A673 (cell line): ENCODE measurements at regions not wholly inside any gene's neighbourhood (a gene's known extent, or its start where the extent isn't known, plus 50 kb on each side); places are given as distances from the start of the nearest gene placed in this dataset.

ENCODE experiments used
- CTCF ChIP-seq: fragments of 300-800, 200-600 bp; sonication (generic); conservative IDR thresholded peaks from 2 replicates; pipeline ENCODE4 v1.5.1; 2017; ENCODE audit warnings: low read depth, mild to moderate bottlenecking, antibody characterized with exemption, low read length, moderate library complexity, mixed read lengths
- EZH2 ChIP-seq: fragments of 200-600 bp; sonication (generic); IDR thresholded peaks from 2 replicates; pipeline ENCODE4 v1.6.1; 2017; ENCODE audit warnings: borderline replicate concordance, low read depth, mild to moderate bottlenecking, mixed read lengths, antibody characterized with exemption, low read length; ENCODE audit not compliant: poor library complexity, severe bottlenecking

GRCh38 chr7:1312136-1313070 is 79.7 kb downstream of the UNCX start:
- TF ChIP-seq CTCF (no peak), EZH2 (no peak)
